ENCODE measurements at regions not wholly inside any gene's neighbourhood (a gene's known extent, or its start where the extent isn't known, plus 50 kb on each side); places are given as distances from the start of the nearest gene placed in this dataset.

- H2AFZ ChIP-seq (ENCODE audit: low read depth, low read length) = no peak overlapping the region
- ChIA-PET POLR2A (no interaction called here), CTCF (interaction anchor here (1.0 to 1.4 kb wide), 2 partner anchors 16 to 23 kb away, joined by 3 to 4 read pairs; no protein-coding TSS in a partner anchor)
- BruUV-seq (replicated peaks) = no TSS peak
- H3K9me3 ChIP-seq (replicated peaks; ENCODE audit: control insufficient read depth, insufficient read depth, low read length) = no peaks in the 10 kb centered on the region
- no peak overlapping the region for H3K9ac ChIP-seq (replicated peaks; ENCODE audit: extremely low read depth, insufficient read depth, low read length)
- peaks cover 3 to 4% of the 10 kb centered on the region in 2 experiments for H3K27me3 ChIP-seq (ENCODE audit: control insufficient read depth in 2 of 2, insufficient read depth in 2 of 2, low read length in 2 of 2)
- no peak overlapping the region for H3K4me2 ChIP-seq (ENCODE audit: insufficient read depth, low read length)
- no peaks in the 10 kb centered on the region for H3K4me1 ChIP-seq (ENCODE audit: control insufficient read depth, extremely low read depth, insufficient read depth, low read length)
- H4K20me1 ChIP-seq (replicated peaks; ENCODE audit: control insufficient read depth, extremely low read depth, insufficient read depth, low read length) = no peaks in the 10 kb centered on the region
- FAIRE-seq = no peak
- DNase-seq (ENCODE audit: low read depth, low spot score) = no peak
- no peak overlapping the region for H3K27ac ChIP-seq (ENCODE audit: insufficient read depth, low read depth, low read length)
- no peaks in the 10 kb centered on the region for H3K79me2 ChIP-seq (ENCODE audit: control insufficient read depth, insufficient read depth, low read length)
- no peaks in the 10 kb centered on the region for H3K36me3 ChIP-seq (ENCODE audit: control insufficient read depth in 2 of 2, extremely low read depth in 1 of 2, insufficient read depth in 2 of 2, low read length in 2 of 2)
- dilution Hi-C loops (cut with MboI; ENCODE audit: extremely low pct_ligation_motif_present, low sequenced_read_pairs) (loop anchor here (25.0 kb wide), 1 partner anchor 318 kb away; no protein-coding TSS in a partner anchor), intact Hi-C loops (cut with micrococcal nuclease) (no loop called here)
- no peak overlapping the region for H3K4me3 ChIP-seq (replicated peaks in 1 of 3; ENCODE audit: insufficient read depth in 1 of 3, low read depth in 1 of 3, low read length in 3 of 3)
- no peaks in the 10 kb centered on the region for H3K9me1 ChIP-seq (replicated peaks; ENCODE audit: control insufficient read depth, extremely low read depth, insufficient read depth, low read length)
- TF ChIP-seq JUN (IDR thresholded peaks at IDR 0.05; ENCODE audit: borderline replicate concordance, insufficient read depth, insufficient read length, low read depth) (no peak), POLR2AphosphoS5 (IDR thresholded peaks at IDR 0.05; ENCODE audit: insufficient read depth, low read depth, low read length) (no peak), MAX (IDR thresholded peaks at IDR 0.05; ENCODE audit: insufficient read depth, insufficient read length) (no peak), EZH2 (IDR thresholded peaks at IDR 0.05; ENCODE audit: borderline replicate concordance, low read depth, low read length, severe bottlenecking) (no peak), FOS (IDR thresholded peaks at IDR 0.05; ENCODE audit: borderline replicate concordance, insufficient read depth, low read length) (no peak), GATA2 (IDR thresholded peaks at IDR 0.05; ENCODE audit: insufficient read depth, insufficient read length, low read depth, low read length) (no peak), MYC (IDR thresholded peaks at IDR 0.05; ENCODE audit: low read depth, low read length) (no peak), CTCF (IDR thresholded peaks at IDR 0.05; ENCODE audit: extremely low read depth in 1 of 2, insufficient read depth in 1 of 2, low read depth in 1 of 2, low read length in 2 of 2) (no peak), POLR2A (IDR thresholded peaks at IDR 0.05; ENCODE audit: low read depth, low read length) (no peak)
These were observed 61.9 kb downstream of the MRPL32 start for GRCh38 chr7:42994096-42994495.

Measured in endothelial cell of umbilical vein (primary cell).